Coronary artery (tissue), 2 donors: ENCODE measurements at regions not wholly inside any gene's neighbourhood (a gene's known extent, or its start where the extent isn't known, plus 50 kb on each side); places are given as distances from the start of the nearest gene placed in this dataset.

ENCODE experiments used
- DNase-seq: peaks from one replicate; pipeline ENCODE4 v3.0.0-alpha.2; 2017; ENCODE audit warnings: low spot score
- H3K27ac ChIP-seq, 2 donors: fragments of 200-600 bp; sonication (generic); one replicate each; pipeline ENCODE4 v1.5.1; 2016 to 2019
- H3K4me3 ChIP-seq: fragments of 200-600 bp; sonication (generic); 2 replicates; pipeline ENCODE4 v1.5.1; 2016; ENCODE audit warnings: mild to moderate bottlenecking, moderate library complexity
- CTCF ChIP-seq: fragments of 200-600 bp; sonication (generic); IDR thresholded peaks from one replicate; pipeline ENCODE4 v1.5.1; 2019; ENCODE audit warnings: antibody characterized with exemption

DNA sequence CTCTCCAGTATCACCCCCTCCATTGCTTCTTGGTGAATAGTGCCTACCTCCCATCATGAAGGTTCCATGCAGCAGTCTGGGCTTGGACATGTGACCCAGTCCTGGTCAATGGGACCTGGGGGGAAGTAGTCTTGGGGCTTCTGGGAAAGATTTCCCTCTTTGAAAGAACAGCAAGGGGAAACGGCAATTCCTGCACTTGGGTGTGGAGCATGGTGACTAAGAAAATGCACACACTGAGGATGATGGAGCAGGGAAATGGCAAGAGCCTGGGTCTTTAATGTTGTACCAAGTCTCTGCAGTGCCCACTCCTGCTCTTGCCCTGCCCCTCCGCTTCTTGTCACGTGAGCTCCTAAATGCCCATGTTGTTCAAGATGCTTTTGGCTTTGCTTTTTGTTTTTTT lies 131.4 kb upstream of the SIX2 start:
- no peak overlapping the region for H3K4me3 ChIP-seq
- no peak overlapping the region for H3K27ac ChIP-seq
- no peak for DNase-seq
- TF ChIP-seq CTCF, result no peak

GRCh38 chr2:45138904-45139303 lies 129.7 kb upstream of the SIX2 start:
- no peak for DNase-seq
- Histone ChIP-seq H3K4me3 (no peak overlapping the region), H3K27ac (no peak overlapping the region)
- TF ChIP-seq CTCF, result no peak

GRCh38 chr2:45137966-45138695 lies 128.9 kb upstream of the SIX2 start:
- H3K27ac ChIP-seq, result no peak overlapping the region
- no peak for TF ChIP-seq CTCF
- DNase-seq, result no peak
- H3K4me3 ChIP-seq, result no peak overlapping the region

GRCh38 chr2:45134726-45135125 lies 125.5 kb upstream of the SIX2 start:
- no peak for TF ChIP-seq CTCF
- H3K4me3 ChIP-seq, result no peak overlapping the region
- no peak for DNase-seq
- H3K27ac ChIP-seq, result no peak overlapping the region

DNA sequence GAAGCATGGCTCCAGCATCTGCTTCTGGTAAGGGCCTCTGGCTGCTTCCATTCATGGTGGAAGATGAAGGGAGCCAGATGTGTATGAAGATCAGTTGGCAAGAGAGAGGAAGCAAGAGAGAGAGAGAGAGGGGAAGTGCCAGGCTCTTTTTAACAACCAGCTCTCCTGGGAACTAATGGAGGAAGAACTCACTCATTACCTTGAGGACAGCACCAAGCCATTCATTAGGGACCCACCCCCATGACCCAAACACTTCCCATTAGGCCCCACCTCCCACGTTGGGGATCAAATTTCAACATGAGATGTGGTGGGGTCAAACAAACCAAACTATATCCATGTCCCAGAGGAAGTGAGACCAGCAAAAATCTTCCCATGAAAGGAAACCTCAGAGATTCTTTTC lies 124.8 kb upstream of the SIX2 start:
- DNase-seq, result no peak
- TF ChIP-seq CTCF, result no peak
- H3K4me3 ChIP-seq, result no peak overlapping the region
- H3K27ac ChIP-seq, result no peak overlapping the region

- no peak for TF ChIP-seq CTCF
- no peak for DNase-seq
- no peak overlapping the region for H3K27ac ChIP-seq
- no peak overlapping the region for H3K4me3 ChIP-seq
Observed at GRCh38 chr2:45132551-45132950, 123.3 kb upstream of the SIX2 start.

- no peak for DNase-seq
- Histone ChIP-seq H3K27ac (no peak overlapping the region), H3K4me3 (no peak overlapping the region)
- TF ChIP-seq CTCF, result no peak
Observed at GRCh38 chr2:45131587-45131986, 122.3 kb upstream of the SIX2 start.
